Suppressor macrophage treated with lipopolysaccharide for 1 hour (primary cell): ENCODE measurements at regions not wholly inside any gene's neighbourhood (a gene's known extent, or its start where the extent isn't known, plus 50 kb on each side); places are given as distances from the start of the nearest gene placed in this dataset.

Experiments used
- DNase-seq, 3 donors: peaks; one replicate each; pipeline ENCODE4 v3.0.0-alpha.2; 2020 to 2022

- DNase-seq = no peak
These were observed 146.6 kb downstream of the AASDH start for GRCh38 chr4:56240554-56241174.

- DNase-seq = no peak
These were observed 149.0 kb downstream of the AASDH start for GRCh38 chr4:56238251-56238650.

- DNase-seq = no peak
These were observed 151.6 kb downstream of the AASDH start for GRCh38 chr4:56235725-56236124.

GRCh38 chr4:56235011-56235410 is 152.3 kb downstream of the AASDH start:
- no peak for DNase-seq

- DNase-seq = no peak
These were observed 153.2 kb downstream of the AASDH start for GRCh38 chr4:56234098-56234497.

- DNase-seq = no peak
These were observed 155.9 kb downstream of the AASDH start for GRCh38 chr4:56231410-56231809.

- DNase-seq = no peak
These were observed 157.3 kb downstream of the AASDH start for GRCh38 chr4:56229947-56230346.

- DNase-seq = no peak
These were observed 159.9 kb downstream of the AASDH start for GRCh38 chr4:56227301-56227835.

GRCh38 chr4:56226579-56226978 is 160.7 kb downstream of the AASDH start:
- DNase-seq = no peak

- DNase-seq = no peak
These were observed 162.7 kb downstream of the AASDH start for GRCh38 chr4:56224641-56225040.

- no peak for DNase-seq
These were observed 164.8 kb downstream of the AASDH start for GRCh38 chr4:56222514-56222913.

GRCh38 chr4:56220261-56220660 is 167.0 kb downstream of the AASDH start:
- DNase-seq = no peak

GRCh38 chr4:56219447-56219846 is 167.8 kb downstream of the AASDH start:
- DNase-seq = no peak

- no peak for DNase-seq
These were observed 168.9 kb downstream of the AASDH start for GRCh38 chr4:56218230-56218895.

GRCh38 chr4:56217343-56217890 is 169.9 kb downstream of the AASDH start:
- no peak for DNase-seq

- no peak for DNase-seq
These were observed 171.4 kb downstream of the AASDH start for GRCh38 chr4:56215901-56216300.

GRCh38 chr4:56215141-56215783 is 172.0 kb downstream of the AASDH start:
- no peak for DNase-seq

- no peak for DNase-seq
These were observed 173.7 kb downstream of the AASDH start for GRCh38 chr4:56213543-56213942.

- DNase-seq = no peak
These were observed 174.5 kb downstream of the AASDH start for GRCh38 chr4:56212774-56213173.

GRCh38 chr4:56211202-56211601 is 176.1 kb downstream of the AASDH start:
- DNase-seq = no peak

GRCh38 chr4:56210397-56210796 is 176.9 kb downstream of the AASDH start:
- DNase-seq = no peak

GRCh38 chr4:56209767-56210166 is 177.5 kb downstream of the AASDH start:
- no peak for DNase-seq

- DNase-seq = no peak
These were observed 179.2 kb downstream of the AASDH start for GRCh38 chr4:56208103-56208502.

- DNase-seq = no peak
These were observed 181.0 kb downstream of the AASDH start for GRCh38 chr4:56206258-56206657.
